Liver (tissue), 8 donors: ENCODE measurements at regions not wholly inside any gene's neighbourhood (a gene's known extent, or its start where the extent isn't known, plus 50 kb on each side); places are given as distances from the start of the nearest gene placed in this dataset.

Experiments used
- DNase-seq: peaks from one replicate; pipeline ENCODE4 v3.0.0-alpha.2; 2017; ENCODE audit warnings: low spot score
- H3K27ac ChIP-seq, 2 donors: one replicate each; pipeline ENCODE4 v1.7.0; 2013; ENCODE audit warnings: inconsistent platforms in 2 of 2, low read length in 2 of 2, control low read depth in 1 of 2, low read depth in 1 of 2, mild to moderate bottlenecking in 1 of 2
- H3K27me3 ChIP-seq, 4 donors: one replicate each; pipeline versions ENCODE4 v1.6.1 to v1.7.0; 2013; ENCODE audit warnings: low read length in 3 of 4, inconsistent platforms in 1 of 4, mild to moderate bottlenecking in 1 of 4, moderate library complexity in 1 of 4; ENCODE audit not compliant: control insufficient read depth in 4 of 4, insufficient read depth in 4 of 4
- H3K36me3 ChIP-seq, 4 donors: one replicate each; pipeline versions ENCODE4 v1.6.1 to v1.7.0; 2013; ENCODE audit warnings: low read length in 3 of 4, mild to moderate bottlenecking in 3 of 4, low read depth in 1 of 4, moderate library complexity in 1 of 4; ENCODE audit not compliant: control insufficient read depth in 4 of 4, insufficient read depth in 3 of 4
- H3K4me1 ChIP-seq, 4 donors: one replicate each; pipeline versions ENCODE4 v1.6.1 to v1.7.0; 2013; ENCODE audit warnings: low read length in 3 of 4, mild to moderate bottlenecking in 3 of 4, moderate library complexity in 1 of 4; ENCODE audit not compliant: control insufficient read depth in 4 of 4, insufficient read depth in 4 of 4
- H3K4me3 ChIP-seq, 3 donors: one replicate each; pipeline versions ENCODE4 v1.6.1 to v1.7.0; 2013; ENCODE audit warnings: low read length in 3 of 3, control low read depth in 1 of 3, low read depth in 1 of 3, mild to moderate bottlenecking in 1 of 3
- H3K9ac ChIP-seq, 2 donors: one replicate each; pipeline ENCODE4 v1.7.0; 2013; ENCODE audit warnings: low read length in 2 of 2, mild to moderate bottlenecking in 2 of 2, moderate library complexity in 2 of 2, control low read depth in 1 of 2, low read depth in 1 of 2
- H3K9me3 ChIP-seq, 4 donors: one replicate each; pipeline versions ENCODE4 v1.6.1 to v1.7.0; 2013; ENCODE audit warnings: low read length in 3 of 4; ENCODE audit not compliant: control insufficient read depth in 4 of 4
- EGR1 ChIP-seq, 2 donors: IDR thresholded peaks; 2 replicates each; pipeline ENCODE4 v1.6.1; 2016 to 2018; ENCODE audit warnings: antibody characterized with exemption in 2 of 2, low read depth in 2 of 2
- GABPA ChIP-seq, 2 donors: IDR thresholded peaks in 1 of 2; conservative IDR thresholded peaks in 1 of 2; 2 replicates each; pipeline ENCODE4 v1.6.1; 2016; ENCODE audit warnings: antibody characterized with exemption in 2 of 2, mild to moderate bottlenecking in 1 of 2, moderate library complexity in 1 of 2
- HNF4G ChIP-seq: IDR thresholded peaks from 2 replicates; pipeline ENCODE4 v1.6.1; 2016; ENCODE audit warnings: antibody characterized with exemption
- NR2F2 ChIP-seq: IDR thresholded peaks from 2 replicates; pipeline ENCODE4 v1.6.1; 2016; ENCODE audit warnings: antibody characterized with exemption
- RAD21 ChIP-seq, 2 donors: IDR thresholded peaks; 2 replicates each; pipeline ENCODE4 v1.6.1; 2016; ENCODE audit warnings: antibody characterized with exemption in 2 of 2, mild to moderate bottlenecking in 2 of 2
- RXRA ChIP-seq, 2 donors: IDR thresholded peaks; 2 replicates each; pipeline ENCODE4 v1.6.1; 2017 to 2018; ENCODE audit warnings: antibody characterized with exemption in 2 of 2, mild to moderate bottlenecking in 1 of 2
- TAF1 ChIP-seq: conservative IDR thresholded peaks from 2 replicates; pipeline ENCODE4 v1.6.1; 2016; ENCODE audit warnings: antibody characterized with exemption, mild to moderate bottlenecking
- YY1 ChIP-seq: IDR thresholded peaks from 2 replicates; pipeline ENCODE4 v1.6.1; 2016; ENCODE audit warnings: antibody characterized with exemption, mild to moderate bottlenecking
- WGBS: extraction: QIAGEN DNeasy Blood & Tissue Kit; methylation state at CpG from one replicate; pipeline ENCODE4 v1.1.7; 2013; 5-methylcytosine and 5-hydroxymethylcytosine counted together
- TF ChIP-seq, protein P1 (sequence below): fragments of 150-350 bp; IDR thresholded peaks from 2 replicates; pipeline ENCODE4 v1.5.1; 2017; ENCODE audit warnings: improper control_type of control experiment, low read depth, low read length; ENCODE audit not compliant: missing input control
- TF ChIP-seq, protein P2 (sequence below): IDR thresholded peaks from 2 replicates; pipeline ENCODE4 v1.6.1; 2016; ENCODE audit warnings: antibody characterized with exemption, mild to moderate bottlenecking
- TF ChIP-seq, protein P3 (sequence below): IDR thresholded peaks from 2 replicates; pipeline ENCODE4 v1.6.1; 2016; ENCODE audit warnings: antibody characterized with exemption
- TF ChIP-seq, protein P4 (sequence below): IDR thresholded peaks from 2 replicates; pipeline ENCODE4 v1.6.1; 2016; ENCODE audit warnings: antibody characterized with exemption
- donor health status: healthy.
- donor health status: healthy.
- donor health status: healthy.
- donor health status: healthy.
- donor health status: healthy.

DNA sequence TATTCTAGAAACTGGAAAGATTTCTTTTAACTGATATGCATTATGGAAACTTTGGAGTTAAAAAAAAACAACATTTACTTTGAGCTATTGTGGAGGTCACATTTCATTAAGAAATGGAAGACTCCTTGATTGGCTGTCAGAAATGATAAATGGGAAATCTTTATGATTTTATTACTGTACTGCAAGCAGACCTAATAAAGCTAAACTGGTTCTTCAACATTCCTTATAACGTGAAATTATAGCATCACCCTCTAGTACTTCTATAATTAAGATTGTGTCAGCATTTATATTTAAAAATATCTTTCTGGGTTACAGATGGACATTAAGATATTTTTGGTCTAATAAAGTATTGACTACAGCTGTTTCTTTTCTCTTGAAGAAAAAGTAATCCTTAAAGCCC, 213.8 kb upstream of the PACRGL start:
- peaks cover 0 to 4% (median 0%) of the 10 kb centered on the region in 4 donors for H3K27me3 ChIP-seq
- no peaks in the 10 kb centered on the region for H3K36me3 ChIP-seq
- TF ChIP-seq, protein P1, sequence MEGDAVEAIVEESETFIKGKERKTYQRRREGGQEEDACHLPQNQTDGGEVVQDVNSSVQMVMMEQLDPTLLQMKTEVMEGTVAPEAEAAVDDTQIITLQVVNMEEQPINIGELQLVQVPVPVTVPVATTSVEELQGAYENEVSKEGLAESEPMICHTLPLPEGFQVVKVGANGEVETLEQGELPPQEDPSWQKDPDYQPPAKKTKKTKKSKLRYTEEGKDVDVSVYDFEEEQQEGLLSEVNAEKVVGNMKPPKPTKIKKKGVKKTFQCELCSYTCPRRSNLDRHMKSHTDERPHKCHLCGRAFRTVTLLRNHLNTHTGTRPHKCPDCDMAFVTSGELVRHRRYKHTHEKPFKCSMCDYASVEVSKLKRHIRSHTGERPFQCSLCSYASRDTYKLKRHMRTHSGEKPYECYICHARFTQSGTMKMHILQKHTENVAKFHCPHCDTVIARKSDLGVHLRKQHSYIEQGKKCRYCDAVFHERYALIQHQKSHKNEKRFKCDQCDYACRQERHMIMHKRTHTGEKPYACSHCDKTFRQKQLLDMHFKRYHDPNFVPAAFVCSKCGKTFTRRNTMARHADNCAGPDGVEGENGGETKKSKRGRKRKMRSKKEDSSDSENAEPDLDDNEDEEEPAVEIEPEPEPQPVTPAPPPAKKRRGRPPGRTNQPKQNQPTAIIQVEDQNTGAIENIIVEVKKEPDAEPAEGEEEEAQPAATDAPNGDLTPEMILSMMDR = no peak
- TF ChIP-seq RXRA (IDR thresholded peaks at IDR 0.05) (no peak), GABPA (IDR thresholded peaks at IDR 0.05 in 1 of 2, conservative IDR thresholded peaks at IDR 0.05 in 1 of 2) (no peak), YY1 (no peak), TAF1 (no peak), RAD21 (IDR thresholded peaks at IDR 0.05) (no peak), EGR1 (IDR thresholded peaks at IDR 0.05; ENCODE audit: low read depth in 2 of 2) (no peak), HNF4G (no peak)
- TF ChIP-seq, protein P2, sequence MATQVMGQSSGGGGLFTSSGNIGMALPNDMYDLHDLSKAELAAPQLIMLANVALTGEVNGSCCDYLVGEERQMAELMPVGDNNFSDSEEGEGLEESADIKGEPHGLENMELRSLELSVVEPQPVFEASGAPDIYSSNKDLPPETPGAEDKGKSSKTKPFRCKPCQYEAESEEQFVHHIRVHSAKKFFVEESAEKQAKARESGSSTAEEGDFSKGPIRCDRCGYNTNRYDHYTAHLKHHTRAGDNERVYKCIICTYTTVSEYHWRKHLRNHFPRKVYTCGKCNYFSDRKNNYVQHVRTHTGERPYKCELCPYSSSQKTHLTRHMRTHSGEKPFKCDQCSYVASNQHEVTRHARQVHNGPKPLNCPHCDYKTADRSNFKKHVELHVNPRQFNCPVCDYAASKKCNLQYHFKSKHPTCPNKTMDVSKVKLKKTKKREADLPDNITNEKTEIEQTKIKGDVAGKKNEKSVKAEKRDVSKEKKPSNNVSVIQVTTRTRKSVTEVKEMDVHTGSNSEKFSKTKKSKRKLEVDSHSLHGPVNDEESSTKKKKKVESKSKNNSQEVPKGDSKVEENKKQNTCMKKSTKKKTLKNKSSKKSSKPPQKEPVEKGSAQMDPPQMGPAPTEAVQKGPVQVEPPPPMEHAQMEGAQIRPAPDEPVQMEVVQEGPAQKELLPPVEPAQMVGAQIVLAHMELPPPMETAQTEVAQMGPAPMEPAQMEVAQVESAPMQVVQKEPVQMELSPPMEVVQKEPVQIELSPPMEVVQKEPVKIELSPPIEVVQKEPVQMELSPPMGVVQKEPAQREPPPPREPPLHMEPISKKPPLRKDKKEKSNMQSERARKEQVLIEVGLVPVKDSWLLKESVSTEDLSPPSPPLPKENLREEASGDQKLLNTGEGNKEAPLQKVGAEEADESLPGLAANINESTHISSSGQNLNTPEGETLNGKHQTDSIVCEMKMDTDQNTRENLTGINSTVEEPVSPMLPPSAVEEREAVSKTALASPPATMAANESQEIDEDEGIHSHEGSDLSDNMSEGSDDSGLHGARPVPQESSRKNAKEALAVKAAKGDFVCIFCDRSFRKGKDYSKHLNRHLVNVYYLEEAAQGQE = no peak
- TF ChIP-seq, protein P3, sequence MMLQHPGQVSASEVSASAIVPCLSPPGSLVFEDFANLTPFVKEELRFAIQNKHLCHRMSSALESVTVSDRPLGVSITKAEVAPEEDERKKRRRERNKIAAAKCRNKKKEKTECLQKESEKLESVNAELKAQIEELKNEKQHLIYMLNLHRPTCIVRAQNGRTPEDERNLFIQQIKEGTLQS = no peak
- TF ChIP-seq, protein P4, sequence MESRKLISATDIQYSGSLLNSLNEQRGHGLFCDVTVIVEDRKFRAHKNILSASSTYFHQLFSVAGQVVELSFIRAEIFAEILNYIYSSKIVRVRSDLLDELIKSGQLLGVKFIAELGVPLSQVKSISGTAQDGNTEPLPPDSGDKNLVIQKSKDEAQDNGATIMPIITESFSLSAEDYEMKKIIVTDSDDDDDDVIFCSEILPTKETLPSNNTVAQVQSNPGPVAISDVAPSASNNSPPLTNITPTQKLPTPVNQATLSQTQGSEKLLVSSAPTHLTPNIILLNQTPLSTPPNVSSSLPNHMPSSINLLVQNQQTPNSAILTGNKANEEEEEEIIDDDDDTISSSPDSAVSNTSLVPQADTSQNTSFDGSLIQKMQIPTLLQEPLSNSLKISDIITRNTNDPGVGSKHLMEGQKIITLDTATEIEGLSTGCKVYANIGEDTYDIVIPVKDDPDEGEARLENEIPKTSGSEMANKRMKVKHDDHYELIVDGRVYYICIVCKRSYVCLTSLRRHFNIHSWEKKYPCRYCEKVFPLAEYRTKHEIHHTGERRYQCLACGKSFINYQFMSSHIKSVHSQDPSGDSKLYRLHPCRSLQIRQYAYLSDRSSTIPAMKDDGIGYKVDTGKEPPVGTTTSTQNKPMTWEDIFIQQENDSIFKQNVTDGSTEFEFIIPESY = no peak
- WGBS = 50% methylated on average over 1 of the region's 1 CpG
- H3K9me3 ChIP-seq = no peaks in the 10 kb centered on the region
- no peaks in the 10 kb centered on the region for H3K4me1 ChIP-seq
- no peak overlapping the region for H3K4me3 ChIP-seq
- H3K9ac ChIP-seq = no peak overlapping the region
- H3K27ac ChIP-seq = no peak overlapping the region
- DNase-seq = no peak

DNA sequence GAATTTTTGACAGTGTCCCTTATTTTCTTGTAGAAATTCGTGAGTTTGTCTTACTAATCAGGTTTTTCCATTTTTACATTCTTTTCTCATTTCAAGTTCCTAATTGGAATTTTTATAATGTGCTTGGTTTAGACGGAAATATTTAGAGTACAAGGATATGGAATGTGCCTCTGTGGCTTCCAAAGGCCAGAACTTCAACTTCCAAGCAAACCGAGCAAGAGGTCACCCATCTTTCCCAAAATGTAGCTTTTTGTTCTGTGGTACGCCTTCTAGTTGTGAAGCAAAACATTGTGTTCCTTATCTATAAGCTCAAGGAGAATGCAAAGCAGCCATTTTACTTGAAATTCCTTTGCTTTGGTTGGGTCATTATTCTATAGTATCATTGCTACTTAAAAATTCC, 212.8 kb upstream of the PACRGL start:
- Histone ChIP-seq H3K9ac (no peak overlapping the region), H3K4me1 (no peaks in the 10 kb centered on the region), H3K36me3 (no peaks in the 10 kb centered on the region), H3K27me3 (no peaks in the 10 kb centered on the region), H3K9me3 (no peaks in the 10 kb centered on the region), H3K27ac (no peak overlapping the region), H3K4me3 (no peak overlapping the region)
- TF ChIP-seq NR2F2 (peak; percentile 20), EGR1 (IDR thresholded peaks at IDR 0.05; ENCODE audit: low read depth in 2 of 2) (no peak)
- TF ChIP-seq, protein P2 = no peak
- 55% methylated on average over 4 of the region's 4 CpGs for WGBS
- DNase-seq = no peak
